B cell (primary cell): ENCODE measurements at regions not wholly inside any gene's neighbourhood (a gene's known extent, or its start where the extent isn't known, plus 50 kb on each side); places are given as distances from the start of the nearest gene placed in this dataset.

Source experiments
- ATAC-seq: fragments of 200-7000 bp; cut with Tn5 transposase; one replicate; pipeline ENCODE4 v1.10.0; 2021; ENCODE audit warnings: low read depth, mild to moderate bottlenecking, moderate number of reproducible peaks, moderate library complexity
- CTCF ChIA-PET: fragments of 350-600 bp; sonication (Branson Sonifier 250); formaldehyde crosslinking; loops from one replicate; lab custom pipeline; 2021; ENCODE audit warnings: antibody characterized with exemption, inconsistent platforms; lab: Charles Lee
- POLR2A ChIA-PET: fragments of 350-600 bp; sonication (Branson Sonifier 250); formaldehyde crosslinking; loops from one replicate; lab custom pipeline; 2021; ENCODE audit warnings: antibody characterized with exemption; lab: Charles Lee
- DNase-seq: peaks from one replicate; pipeline ENCODE4 v3.0.0; 2013
- H2AFZ ChIP-seq: 2 replicates; pipeline ENCODE4 v1.6.1; 2012; ENCODE audit warnings: mild to moderate bottlenecking, low read depth, low read length; ENCODE audit not compliant: insufficient read depth, poor library complexity, severe bottlenecking
- H3K27ac ChIP-seq, 2 donors: 1 replicate in 1 of 2; 2 replicates in 1 of 2; pipeline ENCODE4 v1.5.1; 2012 to 2013; ENCODE audit warnings: low read length in 2 of 2, mild to moderate bottlenecking in 2 of 2, moderate library complexity in 1 of 2
- H3K27me3 ChIP-seq, 4 experiments: fragments of 200-600 bp in 1 of 4; sonication (generic) in 1 of 4; replicated peaks in 1 of 4; 1 replicate in 2 of 4; 2 replicates in 2 of 4; pipeline versions ENCODE4 v1.6.1 to v1.7.0; 2013 to 2016; ENCODE audit warnings: low read length in 3 of 4, mild to moderate bottlenecking in 2 of 4, mixed read lengths in 1 of 4, moderate library complexity in 1 of 4; ENCODE audit not compliant: insufficient read depth in 4 of 4, control insufficient read depth in 3 of 4; ENCODE audit errors: control extremely low read depth in 1 of 4
- H3K36me3 ChIP-seq, 2 experiments: replicated peaks in 1 of 2; 1 replicate in 1 of 2; 2 replicates in 1 of 2; pipeline versions ENCODE4 v1.6.1 to v1.7.1; 2013; ENCODE audit warnings: low read length in 1 of 2; ENCODE audit not compliant: insufficient read depth in 2 of 2, control insufficient read depth in 1 of 2; ENCODE audit errors: control extremely low read depth in 1 of 2, extremely low read depth in 1 of 2
- H3K4me1 ChIP-seq, 2 donors: fragments of 200-600 bp in 1 of 2; sonication (generic) in 1 of 2; 1 replicate in 1 of 2; 2 replicates in 1 of 2; pipeline versions ENCODE4 v1.5.1 to v1.6.1; 2013 to 2017; ENCODE audit warnings: low read length in 2 of 2; ENCODE audit not compliant: control insufficient read depth in 2 of 2, insufficient read depth in 2 of 2
- H3K4me2 ChIP-seq: replicated peaks from 2 replicates; pipeline ENCODE3; 2012; ENCODE audit warnings: mild to moderate bottlenecking, low read depth, low read length; ENCODE audit not compliant: poor library complexity, severe bottlenecking
- H3K4me3 ChIP-seq, 5 experiments: fragments of 200-600 bp in 1 of 5; sonication (generic) in 1 of 5; 1 replicate in 3 of 5; 2 replicates in 2 of 5; pipeline versions ENCODE4 v1.5.1 to v1.7.0; 2011 to 2016; ENCODE audit warnings: low read length in 4 of 5, mild to moderate bottlenecking in 4 of 5, low read depth in 2 of 5, control low read depth in 1 of 5, moderate library complexity in 1 of 5; ENCODE audit not compliant: insufficient read depth in 1 of 5; ENCODE audit errors: control extremely low read depth in 1 of 5, extremely low read depth in 1 of 5
- H3K79me2 ChIP-seq: fragments of 200-600 bp; sonication (generic); one replicate; pipeline ENCODE4 v1.6.0; 2016; ENCODE audit warnings: low read length; ENCODE audit not compliant: control insufficient read depth, insufficient read depth
- H3K9ac ChIP-seq: fragments of 200-600 bp; sonication (generic); 2 replicates; pipeline ENCODE4 v1.6.1; 2017; ENCODE audit warnings: mild to moderate bottlenecking, low read length, moderate library complexity
- H3K9me3 ChIP-seq, 3 donors: one replicate each; pipeline versions ENCODE4 v1.6.1 to v1.7.1; 2013; ENCODE audit warnings: low read length in 2 of 3; ENCODE audit not compliant: control insufficient read depth in 2 of 3, insufficient read depth in 1 of 3; ENCODE audit errors: control extremely low read depth in 1 of 3
- H4K20me1 ChIP-seq: 2 replicates; pipeline ENCODE4 v1.6.0; 2012; ENCODE audit warnings: mild to moderate bottlenecking, low read length; ENCODE audit not compliant: insufficient read depth, control insufficient read depth, poor library complexity, severe bottlenecking
- H3K27ac Mint-ChIP-seq: one replicate; pipeline ENCODE4 v1.8.0; 2021; ENCODE audit warnings: mixed read lengths
- H3K27me3 Mint-ChIP-seq: one replicate; pipeline ENCODE4 v1.8.0; 2021; ENCODE audit warnings: mixed read lengths
- H3K4me1 Mint-ChIP-seq: one replicate; pipeline ENCODE4 v1.8.0; 2021; ENCODE audit warnings: mixed read lengths
- H3K4me3 Mint-ChIP-seq: one replicate; pipeline ENCODE4 v1.8.0; 2021; ENCODE audit warnings: mixed read lengths
- H3K9me3 Mint-ChIP-seq: one replicate; pipeline ENCODE4 v1.8.0; 2022; ENCODE audit warnings: mixed read lengths; ENCODE audit not compliant: insufficient read depth
- CTCF ChIP-seq: fragments of 200-600 bp; IDR thresholded peaks from one replicate; pipeline ENCODE4 v1.8.0; 2022; ENCODE audit warnings: antibody characterized with exemption, mild to moderate bottlenecking
- EZH2 ChIP-seq: IDR thresholded peaks from 2 replicates; pipeline ENCODE4 v1.6.1; 2012; ENCODE audit warnings: borderline replicate concordance, low read depth, mild to moderate bottlenecking, moderate library complexity, low read length; ENCODE audit not compliant: insufficient read depth, poor library complexity, severe bottlenecking
- WGBS: methylation state at CpG from one replicate; pipeline ENCODE4 v1.1.5; 2013; ENCODE audit warnings: missing lambda C conversion rate; ENCODE audit not compliant: insufficient coverage; 5-methylcytosine and 5-hydroxymethylcytosine counted together
- intact Hi-C: fragments of 100-400 bp; cut with micrococcal nuclease; formaldehyde crosslinking; loops from one replicate; pipeline ENCODE4 v1.10.0; 2022

GRCh38 chr9:7478646-7479045 is 320.9 kb downstream of the DMAC1 start:
- Histone ChIP-seq H3K27me3 (no peaks in the 10 kb centered on the region), H3K4me2 (no peak overlapping the region), H3K4me3 (no peak overlapping the region), H3K36me3 (no peaks in the 10 kb centered on the region), H3K9ac (no peak overlapping the region), H3K4me1 (no peaks in the 10 kb centered on the region), H3K27ac (no peak overlapping the region), H3K79me2 (no peaks in the 10 kb centered on the region), H4K20me1 (no peaks in the 10 kb centered on the region), H2AFZ (no peak overlapping the region), H3K9me3 (no peaks in the 10 kb centered on the region)
- no peak for DNase-seq
- Mint-ChIP-seq H3K9me3 (no peaks in the 10 kb centered on the region), H3K4me3 (no peak overlapping the region), H3K27me3 (peaks cover 3% of the 10 kb centered on the region), H3K4me1 (no peaks in the 10 kb centered on the region), H3K27ac (no peak overlapping the region)
- ChIA-PET CTCF (no interaction called here), POLR2A (no interaction called here)
- WGBS = no CpG with 5 or more reads among the region's 2 CpGs
- no peak for ATAC-seq
- intact Hi-C loops = no loop called here
- TF ChIP-seq CTCF (no peak), EZH2 (no peak)

GRCh38 chr9:7467186-7467585 is 332.4 kb downstream of the DMAC1 start:
- no peak overlapping the region for H3K4me3 ChIP-seq
- intact Hi-C loops = no loop called here
- CTCF ChIA-PET = no interaction called here
- Mint-ChIP-seq H3K9me3 (no peaks in the 10 kb centered on the region), H3K4me1 (no peaks in the 10 kb centered on the region), H3K27ac (no peak overlapping the region), H3K27me3 (peaks cover 4% of the 10 kb centered on the region), H3K4me3 (no peak overlapping the region)
- WGBS = 100% methylated on average over 2 of the region's 2 CpGs
- H3K27ac ChIP-seq = no peak overlapping the region
- H3K9me3 ChIP-seq = no peaks in the 10 kb centered on the region
- no peak overlapping the region for H2AFZ ChIP-seq
- POLR2A ChIA-PET = no interaction called here
- H4K20me1 ChIP-seq = no peaks in the 10 kb centered on the region
- no peaks in the 10 kb centered on the region for H3K4me1 ChIP-seq
- ATAC-seq = no peak
- no peak for DNase-seq
- H3K9ac ChIP-seq = no peak overlapping the region
- H3K27me3 ChIP-seq = no peaks in the 10 kb centered on the region
- no peaks in the 10 kb centered on the region for H3K79me2 ChIP-seq
- TF ChIP-seq CTCF (no peak), EZH2 (no peak)
- no peak overlapping the region for H3K4me2 ChIP-seq
- H3K36me3 ChIP-seq = no peaks in the 10 kb centered on the region
